ENCODE measurements at regions not wholly inside any gene's neighbourhood (a gene's known extent, or its start where the extent isn't known, plus 50 kb on each side); places are given as distances from the start of the nearest gene placed in this dataset.

DNA sequence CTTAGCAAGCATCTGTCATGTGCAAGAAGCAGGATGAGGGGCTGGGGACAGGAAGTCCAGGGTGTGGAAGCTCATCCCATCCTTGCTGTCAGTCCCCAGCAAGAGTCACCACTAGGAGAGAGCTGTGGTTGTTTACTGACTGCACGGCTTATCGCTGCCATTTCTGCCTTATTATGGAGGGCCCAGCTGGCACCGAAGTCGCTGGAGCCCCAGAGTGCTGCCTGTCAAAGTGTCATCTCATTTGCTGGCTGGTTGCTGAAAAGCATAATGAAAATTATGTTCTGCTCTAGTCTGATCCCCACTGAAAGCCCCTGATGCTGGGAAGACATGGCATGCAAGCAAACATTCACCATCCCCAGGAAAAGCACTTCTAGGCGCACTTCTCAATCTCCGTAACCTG, 642.7 kb downstream of the NPHP4 start:
- 85% methylated on average over 6 of the region's 6 CpGs for WGBS
- peaks cover 0 to 2% (median under 1%) of the 10 kb centered on the region in 4 donors for H3K9me3 ChIP-seq (ENCODE audit: control insufficient read depth in 4 of 4, low read length in 3 of 4)

DNA sequence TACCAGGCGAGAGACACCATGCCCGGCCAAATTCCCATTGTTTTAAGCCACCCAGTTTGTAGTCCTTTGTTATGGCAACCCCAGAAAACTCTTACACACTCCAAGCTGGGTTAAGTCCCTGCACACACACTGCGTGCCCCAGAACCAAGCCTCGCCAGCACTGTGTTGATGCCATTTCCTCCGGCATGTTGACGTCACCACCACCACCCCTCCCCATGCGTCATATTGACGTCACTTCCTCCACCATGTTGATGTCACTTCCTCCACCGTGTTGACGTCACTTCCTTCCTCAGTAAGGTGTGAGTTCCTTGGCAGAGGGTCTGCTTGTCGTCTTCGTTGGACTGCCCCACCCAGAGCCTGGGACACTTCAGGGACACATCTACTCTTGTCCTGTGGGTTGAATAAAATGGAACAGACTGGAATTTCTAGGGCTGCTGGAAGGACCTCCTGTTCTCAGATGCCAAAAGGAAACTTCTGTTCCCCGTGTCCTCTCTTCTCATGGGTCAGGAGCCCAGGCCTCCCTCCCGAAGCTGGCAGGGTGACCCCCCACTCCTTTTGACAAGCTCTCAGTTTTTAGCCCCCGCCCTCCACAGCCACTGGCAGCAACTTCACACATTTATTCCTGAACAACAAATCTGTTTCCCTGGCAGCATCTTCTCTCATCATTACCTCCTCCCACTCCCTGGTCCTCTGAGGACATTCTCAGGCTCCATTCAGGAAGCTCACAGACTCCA, 643.3 kb downstream of the NPHP4 start:
- TF ChIP-seq, protein P1, sequence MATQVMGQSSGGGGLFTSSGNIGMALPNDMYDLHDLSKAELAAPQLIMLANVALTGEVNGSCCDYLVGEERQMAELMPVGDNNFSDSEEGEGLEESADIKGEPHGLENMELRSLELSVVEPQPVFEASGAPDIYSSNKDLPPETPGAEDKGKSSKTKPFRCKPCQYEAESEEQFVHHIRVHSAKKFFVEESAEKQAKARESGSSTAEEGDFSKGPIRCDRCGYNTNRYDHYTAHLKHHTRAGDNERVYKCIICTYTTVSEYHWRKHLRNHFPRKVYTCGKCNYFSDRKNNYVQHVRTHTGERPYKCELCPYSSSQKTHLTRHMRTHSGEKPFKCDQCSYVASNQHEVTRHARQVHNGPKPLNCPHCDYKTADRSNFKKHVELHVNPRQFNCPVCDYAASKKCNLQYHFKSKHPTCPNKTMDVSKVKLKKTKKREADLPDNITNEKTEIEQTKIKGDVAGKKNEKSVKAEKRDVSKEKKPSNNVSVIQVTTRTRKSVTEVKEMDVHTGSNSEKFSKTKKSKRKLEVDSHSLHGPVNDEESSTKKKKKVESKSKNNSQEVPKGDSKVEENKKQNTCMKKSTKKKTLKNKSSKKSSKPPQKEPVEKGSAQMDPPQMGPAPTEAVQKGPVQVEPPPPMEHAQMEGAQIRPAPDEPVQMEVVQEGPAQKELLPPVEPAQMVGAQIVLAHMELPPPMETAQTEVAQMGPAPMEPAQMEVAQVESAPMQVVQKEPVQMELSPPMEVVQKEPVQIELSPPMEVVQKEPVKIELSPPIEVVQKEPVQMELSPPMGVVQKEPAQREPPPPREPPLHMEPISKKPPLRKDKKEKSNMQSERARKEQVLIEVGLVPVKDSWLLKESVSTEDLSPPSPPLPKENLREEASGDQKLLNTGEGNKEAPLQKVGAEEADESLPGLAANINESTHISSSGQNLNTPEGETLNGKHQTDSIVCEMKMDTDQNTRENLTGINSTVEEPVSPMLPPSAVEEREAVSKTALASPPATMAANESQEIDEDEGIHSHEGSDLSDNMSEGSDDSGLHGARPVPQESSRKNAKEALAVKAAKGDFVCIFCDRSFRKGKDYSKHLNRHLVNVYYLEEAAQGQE (IDR thresholded peaks at IDR 0.05), result no peak
- TF ChIP-seq, protein P2, sequence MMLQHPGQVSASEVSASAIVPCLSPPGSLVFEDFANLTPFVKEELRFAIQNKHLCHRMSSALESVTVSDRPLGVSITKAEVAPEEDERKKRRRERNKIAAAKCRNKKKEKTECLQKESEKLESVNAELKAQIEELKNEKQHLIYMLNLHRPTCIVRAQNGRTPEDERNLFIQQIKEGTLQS (IDR thresholded peaks at IDR 0.05), result no peak
- TF ChIP-seq, protein P3, sequence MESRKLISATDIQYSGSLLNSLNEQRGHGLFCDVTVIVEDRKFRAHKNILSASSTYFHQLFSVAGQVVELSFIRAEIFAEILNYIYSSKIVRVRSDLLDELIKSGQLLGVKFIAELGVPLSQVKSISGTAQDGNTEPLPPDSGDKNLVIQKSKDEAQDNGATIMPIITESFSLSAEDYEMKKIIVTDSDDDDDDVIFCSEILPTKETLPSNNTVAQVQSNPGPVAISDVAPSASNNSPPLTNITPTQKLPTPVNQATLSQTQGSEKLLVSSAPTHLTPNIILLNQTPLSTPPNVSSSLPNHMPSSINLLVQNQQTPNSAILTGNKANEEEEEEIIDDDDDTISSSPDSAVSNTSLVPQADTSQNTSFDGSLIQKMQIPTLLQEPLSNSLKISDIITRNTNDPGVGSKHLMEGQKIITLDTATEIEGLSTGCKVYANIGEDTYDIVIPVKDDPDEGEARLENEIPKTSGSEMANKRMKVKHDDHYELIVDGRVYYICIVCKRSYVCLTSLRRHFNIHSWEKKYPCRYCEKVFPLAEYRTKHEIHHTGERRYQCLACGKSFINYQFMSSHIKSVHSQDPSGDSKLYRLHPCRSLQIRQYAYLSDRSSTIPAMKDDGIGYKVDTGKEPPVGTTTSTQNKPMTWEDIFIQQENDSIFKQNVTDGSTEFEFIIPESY (IDR thresholded peaks at IDR 0.05), result no peak
- no peak for TF ChIP-seq FOXA1 (IDR thresholded peaks at IDR 0.05)
- no peak for TF ChIP-seq TAF1 (conservative IDR thresholded peaks at IDR 0.05)
- TF ChIP-seq, protein P4, sequence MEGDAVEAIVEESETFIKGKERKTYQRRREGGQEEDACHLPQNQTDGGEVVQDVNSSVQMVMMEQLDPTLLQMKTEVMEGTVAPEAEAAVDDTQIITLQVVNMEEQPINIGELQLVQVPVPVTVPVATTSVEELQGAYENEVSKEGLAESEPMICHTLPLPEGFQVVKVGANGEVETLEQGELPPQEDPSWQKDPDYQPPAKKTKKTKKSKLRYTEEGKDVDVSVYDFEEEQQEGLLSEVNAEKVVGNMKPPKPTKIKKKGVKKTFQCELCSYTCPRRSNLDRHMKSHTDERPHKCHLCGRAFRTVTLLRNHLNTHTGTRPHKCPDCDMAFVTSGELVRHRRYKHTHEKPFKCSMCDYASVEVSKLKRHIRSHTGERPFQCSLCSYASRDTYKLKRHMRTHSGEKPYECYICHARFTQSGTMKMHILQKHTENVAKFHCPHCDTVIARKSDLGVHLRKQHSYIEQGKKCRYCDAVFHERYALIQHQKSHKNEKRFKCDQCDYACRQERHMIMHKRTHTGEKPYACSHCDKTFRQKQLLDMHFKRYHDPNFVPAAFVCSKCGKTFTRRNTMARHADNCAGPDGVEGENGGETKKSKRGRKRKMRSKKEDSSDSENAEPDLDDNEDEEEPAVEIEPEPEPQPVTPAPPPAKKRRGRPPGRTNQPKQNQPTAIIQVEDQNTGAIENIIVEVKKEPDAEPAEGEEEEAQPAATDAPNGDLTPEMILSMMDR (IDR thresholded peaks at IDR 0.05; ENCODE audit: low read depth, low read length, missing input control), result no peak
- no peak for TF ChIP-seq GABPA (IDR thresholded peaks at IDR 0.05 in 1 of 2, conservative IDR thresholded peaks at IDR 0.05 in 1 of 2)
- TF ChIP-seq HNF4A (conservative IDR thresholded peaks at IDR 0.05), result no peak
- no peak for TF ChIP-seq RAD21 (IDR thresholded peaks at IDR 0.05)
- no peak for TF ChIP-seq EGR1 (IDR thresholded peaks at IDR 0.05; ENCODE audit: low read depth in 2 of 2)
- no peak overlapping the region for H3K27ac ChIP-seq (ENCODE audit: low read depth in 1 of 2, low read length in 2 of 2)
- no peak overlapping the region for H3K9ac ChIP-seq (ENCODE audit: low read depth in 1 of 2, low read length in 2 of 2)
- H3K4me1 ChIP-seq (ENCODE audit: control insufficient read depth in 4 of 4, insufficient read depth in 4 of 4, low read length in 3 of 4), result no peaks in the 10 kb centered on the region
- no peaks in the 10 kb centered on the region for H3K27me3 ChIP-seq (ENCODE audit: control insufficient read depth in 4 of 4, insufficient read depth in 4 of 4, low read length in 3 of 4)
- WGBS, result 87% methylated on average over 15 of the region's 15 CpGs
- no peak overlapping the region for H3K4me3 ChIP-seq (ENCODE audit: low read depth in 1 of 3, low read length in 3 of 3)
- DNase-seq (ENCODE audit: low spot score), result no peak
- no peaks in the 10 kb centered on the region for H3K36me3 ChIP-seq (ENCODE audit: control insufficient read depth in 4 of 4, insufficient read depth in 3 of 4, low read depth in 1 of 4, low read length in 3 of 4)
- peaks cover 0 to 2% (median 0%) of the 10 kb centered on the region in 4 donors for H3K9me3 ChIP-seq (ENCODE audit: control insufficient read depth in 4 of 4, low read length in 3 of 4)

More for the DNA sequence above, 642.7 kb downstream of the NPHP4 start:
- Histone ChIP-seq H3K27ac (ENCODE audit: low read depth in 1 of 2, low read length in 2 of 2) (no peak overlapping the region), H3K4me1 (ENCODE audit: control insufficient read depth in 4 of 4, insufficient read depth in 4 of 4, low read length in 3 of 4) (no peaks in the 10 kb centered on the region), H3K9ac (ENCODE audit: low read depth in 1 of 2, low read length in 2 of 2) (no peak overlapping the region), H3K36me3 (ENCODE audit: control insufficient read depth in 4 of 4, insufficient read depth in 3 of 4, low read depth in 1 of 4, low read length in 3 of 4) (no peaks in the 10 kb centered on the region), H3K4me3 (ENCODE audit: low read depth in 1 of 3, low read length in 3 of 3) (no peak overlapping the region), H3K27me3 (ENCODE audit: control insufficient read depth in 4 of 4, insufficient read depth in 4 of 4, low read length in 3 of 4) (no peaks in the 10 kb centered on the region)
- TF ChIP-seq JUND (IDR thresholded peaks at IDR 0.05) (no peak), SP1 (IDR thresholded peaks at IDR 0.05) (no peak), NR2F2 (IDR thresholded peaks at IDR 0.05) (no peak), HNF4G (IDR thresholded peaks at IDR 0.05) (no peak)
- TF ChIP-seq, protein P2 (IDR thresholded peaks at IDR 0.05), result no peak
- no peak for DNase-seq (ENCODE audit: low spot score)
